Epidermal melanocyte (primary cell): ENCODE measurements at regions not wholly inside any gene's neighbourhood (a gene's known extent, or its start where the extent isn't known, plus 50 kb on each side); places are given as distances from the start of the nearest gene placed in this dataset.
"Not testable (repeated sequence)": the region's sequence is repeated elsewhere in the genome, so short reads cannot be mapped to it uniquely, and the experiment has no call there.

Source experiments
- DNase-seq: peaks from one replicate; pipeline ENCODE4 v3.0.0; 2011; ENCODE audit warnings: low spot score; ENCODE audit not compliant: insufficient read length

GRCh38 chr3:106518516-106518915 is 649.7 kb upstream of the CBLB start:
- DNase-seq, result no peak

GRCh38 chr3:106522397-106522796 is 653.6 kb upstream of the CBLB start:
- DNase-seq, result no peak

DNA sequence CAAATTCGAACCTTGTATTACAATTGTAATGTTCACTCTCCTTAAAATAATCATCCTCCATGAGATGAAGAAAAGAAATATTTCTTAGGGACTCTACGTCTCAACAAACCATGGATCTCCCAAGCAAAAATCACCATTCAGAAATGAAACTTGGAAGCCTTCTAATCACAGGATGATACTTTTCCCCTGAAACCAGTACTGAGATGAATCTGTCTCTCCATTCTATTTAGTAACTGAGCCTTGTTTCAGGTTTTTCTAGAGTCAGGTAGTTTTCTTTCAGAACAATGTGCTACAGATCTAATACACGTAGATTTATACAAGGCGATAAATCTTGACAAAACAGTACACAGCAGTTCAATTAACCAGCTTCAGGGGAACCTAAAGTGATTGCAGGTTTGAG is 660.1 kb upstream of the CBLB start:
- no peak for DNase-seq

DNA sequence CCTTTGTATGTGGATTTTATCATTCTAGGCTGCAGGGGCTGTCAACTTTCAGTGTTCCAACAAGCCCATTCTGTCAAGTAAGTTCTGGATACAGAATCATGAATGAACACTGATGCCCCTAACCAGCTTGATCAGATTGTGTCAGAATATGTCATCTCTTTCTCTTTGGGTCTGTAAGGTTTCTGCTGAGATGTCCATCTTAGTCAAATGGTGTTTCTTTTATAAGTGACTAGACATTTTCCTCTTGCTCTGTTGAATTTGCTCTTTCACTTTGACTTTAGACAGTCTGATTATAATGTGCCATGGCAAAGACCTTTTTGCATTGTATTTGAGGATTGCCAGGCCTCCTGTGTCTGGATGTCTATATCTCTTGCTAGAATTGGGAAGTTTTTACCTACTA is 660.9 kb upstream of the CBLB start:
- DNase-seq, result no peak

- no peak for DNase-seq
These were observed 661.6 kb upstream of the CBLB start for GRCh38 chr3:106530367-106530766.

- DNase-seq, result not testable (repeated sequence)
These were observed 663.0 kb upstream of the CBLB start for GRCh38 chr3:106531771-106532329.

DNA sequence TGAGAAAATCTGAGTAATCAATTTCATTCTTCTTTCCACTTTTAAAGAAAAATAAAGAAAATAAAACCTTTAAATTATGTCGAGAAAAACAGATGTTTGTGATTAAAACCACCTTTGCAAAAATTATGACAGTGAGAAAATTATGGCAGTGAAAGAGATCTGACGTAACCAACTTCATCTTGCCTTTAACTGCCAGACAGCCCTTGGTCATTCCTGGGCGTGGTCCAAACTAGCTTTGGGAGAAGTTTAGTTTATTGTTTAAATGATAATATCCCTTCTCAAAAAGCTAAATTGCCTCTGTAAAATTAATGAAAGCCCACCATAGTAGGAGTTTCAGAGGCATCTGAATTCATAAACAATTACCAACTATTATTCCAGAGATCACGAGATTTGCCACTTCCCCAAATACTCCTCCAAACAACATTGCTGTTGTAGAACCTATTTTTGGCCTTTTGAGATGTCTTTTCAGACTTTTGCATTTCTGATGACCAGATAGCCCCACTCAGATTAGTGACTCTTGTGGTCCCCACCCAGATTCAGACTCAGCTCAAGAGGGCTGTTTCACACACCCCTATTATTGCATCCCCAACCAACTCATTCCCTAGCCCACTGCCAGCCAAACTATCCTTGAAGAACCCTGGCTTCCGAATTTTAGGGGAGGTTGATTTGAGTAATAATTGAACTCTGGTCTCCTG is 664.4 kb upstream of the CBLB start:
- DNase-seq, result no peak

GRCh38 chr3:106533788-106534160 is 665.0 kb upstream of the CBLB start:
- no peak for DNase-seq

GRCh38 chr3:106534206-106534605 is 665.4 kb upstream of the CBLB start:
- DNase-seq, result no peak

GRCh38 chr3:106540743-106541142 is 671.9 kb upstream of the CBLB start:
- no peak for DNase-seq

DNA sequence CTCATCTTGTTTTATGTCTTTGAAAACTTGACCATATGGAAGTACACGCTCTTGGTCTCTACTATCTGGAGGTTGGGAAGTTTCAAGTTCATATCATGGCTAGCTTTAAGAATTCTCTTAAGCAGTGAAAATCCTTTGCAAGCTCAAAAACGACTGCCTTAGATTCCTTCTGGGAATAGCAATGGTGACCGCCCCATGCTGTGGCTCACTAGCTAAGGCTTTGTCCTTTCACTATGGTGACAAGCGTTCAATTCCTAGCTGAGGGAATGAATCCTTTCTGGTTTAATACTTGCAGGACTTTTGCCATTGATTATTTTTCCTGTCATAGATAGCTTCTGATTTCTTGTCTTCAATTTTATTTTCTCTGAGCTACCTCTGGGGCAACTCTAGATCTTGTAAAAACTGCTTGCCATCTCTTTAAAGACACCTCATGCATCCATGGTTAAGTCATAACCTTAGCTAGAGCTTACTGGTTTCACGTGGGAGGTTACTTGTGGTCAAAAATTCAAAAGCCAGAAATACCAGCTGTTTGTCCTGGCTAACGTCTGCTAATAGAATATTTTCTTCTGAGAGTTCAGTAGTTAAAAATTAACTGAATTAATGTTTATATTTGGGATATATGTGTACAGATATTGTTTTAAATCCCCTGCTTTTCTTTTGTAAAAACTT is 673.4 kb upstream of the CBLB start:
- no peak for DNase-seq

DNA sequence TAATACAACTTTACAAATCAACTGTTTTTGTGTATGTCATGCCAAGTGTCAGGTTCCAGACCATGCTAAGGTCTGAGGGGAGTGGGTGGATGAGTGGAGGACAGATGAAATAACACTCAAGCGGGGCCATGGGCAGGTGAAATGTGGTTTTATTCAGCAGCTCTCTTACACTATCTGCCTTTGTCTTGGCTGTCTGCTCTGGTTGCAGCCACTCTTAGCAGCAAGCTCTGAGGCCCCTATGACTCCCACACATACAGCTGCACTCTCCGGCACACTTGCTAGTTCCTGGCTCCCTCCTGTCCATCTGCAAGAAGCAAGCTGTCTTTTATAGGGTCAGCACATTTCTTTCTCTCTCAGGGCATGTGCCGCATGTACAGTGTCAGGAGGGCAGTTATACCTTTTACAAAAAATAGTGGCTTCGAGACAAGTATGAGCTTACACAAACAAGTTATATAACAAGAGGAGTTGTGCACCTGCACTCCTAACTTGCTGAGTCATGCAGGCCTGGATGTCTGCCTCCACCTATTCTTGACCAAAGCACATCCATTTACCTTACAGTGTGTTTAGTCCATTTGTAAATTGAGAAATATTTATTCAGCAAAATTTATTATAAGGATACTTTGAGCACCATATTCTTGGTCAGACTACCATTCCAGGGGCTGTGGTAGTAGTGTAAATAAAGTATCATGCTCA is 683.7 kb upstream of the CBLB start:
- DNase-seq, result no peak

DNA sequence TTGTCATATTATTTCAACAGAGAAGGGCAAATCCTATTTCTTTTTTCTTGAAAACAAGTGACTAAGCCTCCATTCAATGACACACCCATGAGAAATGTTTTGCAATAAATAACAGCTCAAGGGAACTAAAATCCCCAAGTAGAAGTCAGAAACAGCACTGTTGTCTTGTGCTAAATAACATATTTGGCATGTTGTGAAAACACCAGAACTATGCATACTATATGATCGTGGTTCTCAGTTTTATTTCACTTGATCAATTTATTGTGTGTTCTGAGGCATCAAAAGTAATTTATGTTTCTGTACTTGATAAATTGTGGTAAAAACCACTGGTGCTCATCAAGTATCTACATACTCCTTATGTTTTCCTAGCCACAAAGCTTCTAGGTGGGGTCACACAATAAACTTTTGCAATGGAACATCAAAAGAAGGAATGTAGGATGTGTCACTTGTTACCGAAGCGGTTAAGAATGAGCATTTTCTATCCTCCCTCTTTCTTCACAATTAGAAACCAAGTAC is 691.7 kb upstream of the CBLB start:
- DNase-seq, result no peak

DNA sequence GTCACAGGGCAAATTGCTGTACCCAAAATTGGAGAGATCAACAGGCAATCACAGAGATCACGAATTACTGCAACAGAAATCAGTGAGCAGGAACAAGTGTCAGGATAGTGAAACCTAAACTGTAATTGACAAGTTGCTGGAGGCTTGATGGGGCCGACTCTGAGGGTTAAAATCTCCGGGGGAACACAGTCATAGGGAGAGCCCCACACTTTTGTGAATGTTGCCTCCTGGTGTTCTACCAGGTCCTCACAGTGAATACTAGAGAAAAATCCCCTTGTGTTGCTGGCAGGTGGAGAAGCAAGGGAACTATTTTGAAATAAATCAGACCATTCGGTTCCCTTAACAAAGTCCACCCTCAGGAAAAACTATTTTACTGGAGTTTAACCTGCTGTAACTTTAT is 697.5 kb upstream of the CBLB start:
- DNase-seq, result no peak

- DNase-seq, result no peak
These were observed 701.6 kb upstream of the CBLB start for GRCh38 chr3:106570426-106570825.

- DNase-seq, result no peak
These were observed 704.8 kb upstream of the CBLB start for GRCh38 chr3:106573605-106574004.

- DNase-seq, result no peak
These were observed 706.2 kb upstream of the CBLB start for GRCh38 chr3:106575029-106575428.

DNA sequence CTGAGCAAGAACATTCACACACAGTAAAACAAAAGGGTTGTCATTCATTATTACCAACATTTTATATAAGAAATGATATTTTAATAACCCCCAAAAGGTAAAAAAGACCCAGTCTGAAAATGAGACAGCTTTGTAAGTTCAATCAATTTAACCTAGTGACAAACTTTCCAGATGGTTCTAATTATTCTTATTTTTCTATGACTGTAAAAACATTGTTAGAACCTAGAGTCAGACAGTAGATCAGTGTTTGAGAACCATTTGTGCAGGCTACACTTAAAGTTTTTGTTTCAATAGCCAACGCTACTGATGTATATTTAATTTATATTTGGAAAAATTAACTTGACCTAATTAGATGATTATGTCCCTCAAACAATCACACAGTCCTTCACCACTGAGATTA is 708.4 kb upstream of the CBLB start:
- DNase-seq, result no peak

DNA sequence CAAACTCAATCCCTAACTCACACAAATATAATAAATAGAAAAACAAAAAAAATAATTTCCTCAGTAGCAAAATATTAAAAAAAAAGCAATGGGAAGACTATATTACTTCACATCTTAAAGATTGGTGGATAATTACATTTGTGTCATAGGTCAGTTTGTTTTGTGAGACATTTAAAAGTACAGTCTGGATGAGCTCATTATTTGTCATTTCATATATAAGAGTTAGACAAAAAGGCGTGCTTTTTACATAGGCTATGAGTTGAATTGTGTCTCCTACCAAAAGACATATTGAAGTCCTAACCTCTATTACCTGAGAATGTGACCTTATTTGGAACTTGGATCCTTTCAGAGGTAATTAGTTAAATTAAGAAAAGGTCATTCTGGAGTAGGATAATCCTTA is 710.1 kb upstream of the CBLB start:
- no peak for DNase-seq

DNA sequence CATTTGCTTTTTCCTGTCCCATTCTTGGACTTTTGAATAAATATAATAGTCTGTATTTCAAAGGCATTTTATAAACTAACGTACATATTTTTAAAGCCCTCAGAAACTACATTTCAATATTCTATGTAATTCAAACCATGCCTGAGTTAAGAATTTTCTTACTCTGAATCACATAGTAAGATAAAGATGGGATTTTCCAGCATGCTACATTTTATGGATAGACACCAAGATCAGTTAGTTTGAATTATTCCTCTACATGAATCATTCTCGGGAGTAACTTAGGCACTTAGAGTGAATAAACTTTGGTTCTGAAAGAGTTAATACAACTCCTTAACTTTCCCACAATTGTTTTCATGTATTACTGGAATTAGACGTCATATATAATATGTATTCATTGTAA is 713.3 kb upstream of the CBLB start:
- no peak for DNase-seq

DNA sequence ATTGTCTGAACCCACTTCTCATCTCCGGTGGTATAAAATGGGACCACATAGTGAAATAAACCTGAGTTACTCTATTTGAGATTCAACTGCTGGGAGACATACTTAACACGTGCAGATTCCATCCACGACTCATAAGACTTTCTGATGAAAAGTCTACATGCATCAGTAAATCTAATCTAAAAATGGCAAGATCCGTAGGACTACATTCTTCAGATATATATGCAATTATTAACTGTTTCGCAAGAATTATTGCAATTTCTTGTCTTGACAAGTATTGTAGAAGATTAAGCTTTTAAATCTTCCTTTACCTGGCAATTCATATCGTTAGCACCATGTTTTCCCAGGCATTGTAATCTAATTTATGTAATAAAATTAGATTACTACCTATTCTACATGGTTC is 718.7 kb upstream of the CBLB start:
- no peak for DNase-seq

- DNase-seq, result no peak
These were observed 719.9 kb upstream of the CBLB start for GRCh38 chr3:106588739-106589138.
